BE2C (cell line): ENCODE measurements at regions not wholly inside any gene's neighbourhood (a gene's known extent, or its start where the extent isn't known, plus 50 kb on each side); places are given as distances from the start of the nearest gene placed in this dataset.

Experiments
- DNase-seq: peaks from one replicate; pipeline ENCODE4 v3.0.0-alpha.2; 2020
- H3K27me3 ChIP-seq: fragments of 250-450 bp; sonication (Bioruptor Pico); 2 replicates; pipeline ENCODE4 v1.5.1; 2020; ENCODE audit warnings: mild to moderate bottlenecking
- H3K36me3 ChIP-seq: fragments of 250-450 bp; sonication (Bioruptor Pico); 2 replicates; pipeline ENCODE4 v1.5.1; 2020; ENCODE audit warnings: mild to moderate bottlenecking
- H3K4me1 ChIP-seq: fragments of 250-450 bp; sonication (Bioruptor Pico); 2 replicates; pipeline ENCODE4 v1.5.1; 2020
- H3K4me3 ChIP-seq: 2 replicates; pipeline ENCODE4 v1.5.1; 2011; ENCODE audit warnings: low read depth, low read length
- H3K9me3 ChIP-seq: fragments of 250-450 bp; sonication (Bioruptor Pico); 2 replicates; pipeline ENCODE4 v1.5.1; 2020
- CTCF ChIP-seq: IDR thresholded peaks from 2 replicates; pipeline ENCODE4 v1.5.1; 2012; ENCODE audit warnings: mild to moderate bottlenecking, low read depth, low read length

- DNase-seq, result no peak
- no peaks in the 10 kb centered on the region for H3K9me3 ChIP-seq
- no peak overlapping the region for H3K4me3 ChIP-seq
- no peaks in the 10 kb centered on the region for H3K36me3 ChIP-seq
- TF ChIP-seq CTCF, result no peak
- H3K4me1 ChIP-seq, result no peaks in the 10 kb centered on the region
- H3K27me3 ChIP-seq, result no peaks in the 10 kb centered on the region
Measured at GRCh38 chr18:28823506-28824182, 646.7 kb upstream of the CDH2 start.

GRCh38 chr18:28820353-28820752 is 643.4 kb upstream of the CDH2 start:
- Histone ChIP-seq H3K4me3 (no peak overlapping the region), H3K36me3 (no peaks in the 10 kb centered on the region), H3K27me3 (no peaks in the 10 kb centered on the region), H3K9me3 (no peaks in the 10 kb centered on the region), H3K4me1 (no peaks in the 10 kb centered on the region)
- no peak for DNase-seq
- TF ChIP-seq CTCF, result no peak

- Histone ChIP-seq H3K36me3 (no peaks in the 10 kb centered on the region), H3K9me3 (no peaks in the 10 kb centered on the region), H3K27me3 (no peaks in the 10 kb centered on the region), H3K4me1 (no peaks in the 10 kb centered on the region), H3K4me3 (no peak overlapping the region)
- DNase-seq, result no peak
- TF ChIP-seq CTCF, result no peak
Measured at GRCh38 chr18:28816155-28816554, 639.2 kb upstream of the CDH2 start.

GRCh38 chr18:28814365-28814764 is 637.4 kb upstream of the CDH2 start:
- H3K36me3 ChIP-seq, result no peaks in the 10 kb centered on the region
- H3K4me3 ChIP-seq, result no peak overlapping the region
- no peak for TF ChIP-seq CTCF
- no peaks in the 10 kb centered on the region for H3K9me3 ChIP-seq
- no peaks in the 10 kb centered on the region for H3K4me1 ChIP-seq
- DNase-seq, result no peak
- no peaks in the 10 kb centered on the region for H3K27me3 ChIP-seq

GRCh38 chr18:28808373-28808772 is 631.4 kb upstream of the CDH2 start:
- H3K9me3 ChIP-seq, result no peaks in the 10 kb centered on the region
- no peaks in the 10 kb centered on the region for H3K4me1 ChIP-seq
- no peaks in the 10 kb centered on the region for H3K36me3 ChIP-seq
- no peaks in the 10 kb centered on the region for H3K27me3 ChIP-seq
- TF ChIP-seq CTCF, result no peak
- no peak for DNase-seq
- H3K4me3 ChIP-seq, result no peak overlapping the region

GRCh38 chr18:28805491-28805890 is 628.6 kb upstream of the CDH2 start:
- no peaks in the 10 kb centered on the region for H3K36me3 ChIP-seq
- no peaks in the 10 kb centered on the region for H3K9me3 ChIP-seq
- no peaks in the 10 kb centered on the region for H3K27me3 ChIP-seq
- TF ChIP-seq CTCF, result no peak
- no peaks in the 10 kb centered on the region for H3K4me1 ChIP-seq
- DNase-seq, result no peak
- no peak overlapping the region for H3K4me3 ChIP-seq
